Islet precursor cell (in vitro differentiated cells): ENCODE measurements at regions not wholly inside any gene's neighbourhood (a gene's known extent, or its start where the extent isn't known, plus 50 kb on each side); places are given as distances from the start of the nearest gene placed in this dataset.
"Not testable (repeated sequence)": the region's sequence is repeated elsewhere in the genome, so short reads cannot be mapped to it uniquely, and the experiment has no call there.

Experiments used
- DNase-seq: peaks from one replicate; pipeline ENCODE4 v3.0.0-alpha.2; 2018

- peak; percentile 89 for DNase-seq
Observed at GRCh38 chr6:17012421-17013225, 89.2 kb upstream of the STMND1 start.

GRCh38 chr6:17011985-17012384 is 89.9 kb upstream of the STMND1 start:
- DNase-seq: no peak

GRCh38 chr6:17007749-17008148 is 94.1 kb upstream of the STMND1 start:
- no peak for DNase-seq

- no peak for DNase-seq
Observed at GRCh38 chr6:17006543-17006942, 95.3 kb upstream of the STMND1 start.

- no peak for DNase-seq
Observed at GRCh38 chr6:17004269-17004668, 97.6 kb upstream of the STMND1 start.

- no peak for DNase-seq
Observed at GRCh38 chr6:17002123-17002522, 99.7 kb upstream of the STMND1 start.

GRCh38 chr6:17001188-17001587 is 100.7 kb upstream of the STMND1 start:
- DNase-seq: no peak

- DNase-seq: no peak
Observed at GRCh38 chr6:16999491-17000436, 102.1 kb upstream of the STMND1 start.

- DNase-seq: no peak
Observed at GRCh38 chr6:16998461-16998860, 103.4 kb upstream of the STMND1 start.

GRCh38 chr6:16995511-16996250 is 106.2 kb upstream of the STMND1 start:
- no peak for DNase-seq

GRCh38 chr6:16993396-16993795 is 108.5 kb upstream of the STMND1 start:
- no peak for DNase-seq

- no peak for DNase-seq
Observed at GRCh38 chr6:16991981-16992629, 109.7 kb upstream of the STMND1 start.

GRCh38 chr6:16989976-16990375 is 111.9 kb upstream of the STMND1 start:
- DNase-seq: not testable (repeated sequence)

GRCh38 chr6:16989382-16989781 is 112.5 kb upstream of the STMND1 start:
- no peak for DNase-seq

- DNase-seq: no peak
Observed at GRCh38 chr6:16987996-16988395, 113.9 kb upstream of the STMND1 start.

GRCh38 chr6:16985513-16986284 is 116.2 kb upstream of the STMND1 start:
- no peak for DNase-seq

GRCh38 chr6:16982807-16983206 is 119.0 kb upstream of the STMND1 start:
- DNase-seq: no peak

GRCh38 chr6:16979677-16980370 is 122.0 kb upstream of the STMND1 start:
- no peak for DNase-seq

GRCh38 chr6:16978686-16979085 is 123.2 kb upstream of the STMND1 start:
- no peak for DNase-seq

- DNase-seq: no peak
Observed at GRCh38 chr6:16976385-16977183, 125.3 kb upstream of the STMND1 start.
